ENCODE measurements at regions not wholly inside any gene's neighbourhood (a gene's known extent, or its start where the extent isn't known, plus 50 kb on each side); places are given as distances from the start of the nearest gene placed in this dataset.

GRCh38 chr4:64503416-64503815 is 94.2 kb upstream of the TECRL start:
- Histone ChIP-seq H4K8ac (ENCODE audit: low read depth in 2 of 2, low read length in 2 of 2) (no peak overlapping the region), H4K91ac (ENCODE audit: insufficient read depth, low read depth, low read length) (no peak overlapping the region), H3K23ac (ENCODE audit: low read depth, low read length) (no peak overlapping the region), H3K9ac (ENCODE audit: low read depth, low read length) (no peak overlapping the region), H3K14ac (replicated peaks; ENCODE audit: low read depth, low read length) (no peak overlapping the region), H3K18ac (ENCODE audit: low read depth, low read length) (no peak overlapping the region), H3K4me1 (ENCODE audit: control insufficient read depth, insufficient read depth, low read length) (no peaks in the 10 kb centered on the region), H2BK120ac (ENCODE audit: low read depth, low read length) (no peak overlapping the region), H3K9me1 (ENCODE audit: insufficient read depth, low read length) (no peaks in the 10 kb centered on the region), H2BK20ac (ENCODE audit: low read depth, low read length) (no peak overlapping the region), H3K79me1 (ENCODE audit: low read depth in 1 of 2, low read length in 2 of 2) (no peaks in the 10 kb centered on the region), H4K20me1 (ENCODE audit: insufficient read depth, low read length) (no peaks in the 10 kb centered on the region), H2AFZ (replicated peaks; ENCODE audit: low read length, poor library complexity) (no peak overlapping the region), H3K4me2 (ENCODE audit: low read depth, low read length) (no peak overlapping the region), H2BK15ac (ENCODE audit: low read depth, low read length) (no peak overlapping the region), H3K4me3 (ENCODE audit: insufficient read depth, low read depth, low read length) (no peak overlapping the region), H2AK9ac (replicated peaks; ENCODE audit: low read depth, low read length, poor library complexity) (no peak overlapping the region), H2BK5ac (ENCODE audit: low read depth, low read length, poor library complexity, severe bottlenecking) (no peak overlapping the region), H3K27me3 (ENCODE audit: control insufficient read depth, insufficient read depth, low read length) (no peaks in the 10 kb centered on the region), H3K4ac (ENCODE audit: low read depth, low read length) (no peak overlapping the region), H2AK5ac (ENCODE audit: low read depth, low read length) (no peak overlapping the region), H3K27ac (ENCODE audit: insufficient read depth, low read length) (no peak overlapping the region), H4K5ac (ENCODE audit: low read depth, low read length) (no peak overlapping the region), H3K56ac (ENCODE audit: extremely low read depth, insufficient read depth, low read length) (no peak overlapping the region), H3K9me3 (ENCODE audit: control insufficient read depth, insufficient read depth, low read length) (no peaks in the 10 kb centered on the region), H3K36me3 (ENCODE audit: control insufficient read depth, insufficient read depth, low read length) (no peaks in the 10 kb centered on the region)
- dilution Hi-C loops (cut with HindIII; ENCODE audit: low sequenced_read_pairs, unreplicated experiment), result no loop called here
- intact Hi-C loops (cut with micrococcal nuclease), result no loop called here
- ChIA-PET POLR2A (ENCODE audit: unreplicated experiment) (no interaction called here), CTCF (no interaction called here)
- DNase-seq (no peak), ATAC-seq (ENCODE audit: low read depth) (no peak)
- in situ Hi-C loops (cut with MboI; ENCODE audit: low sequenced_read_pairs), result no loop called here
- WGBS, 2 experiments (ENCODE audit: extremely low coverage in 2 of 2, insufficient read length in 1 of 2), result no CpG with 5 or more reads among the region's 2 CpGs
- TF ChIP-seq MAZ (IDR thresholded peaks at IDR 0.05; ENCODE audit: borderline replicate concordance, low read depth, low read length), result no peak
- no peak for TF ChIP-seq ELK1 (IDR thresholded peaks at IDR 0.05; ENCODE audit: borderline replicate concordance, low read depth, low read length)
- no peak for TF ChIP-seq USF2 (IDR thresholded peaks at IDR 0.05; ENCODE audit: low read depth, low read length)
- no peak for TF ChIP-seq MXI1 (IDR thresholded peaks at IDR 0.05; ENCODE audit: borderline replicate concordance, low read depth, low read length)
- TF ChIP-seq RAD21 (IDR thresholded peaks at IDR 0.05; ENCODE audit: low read length), result no peak
- no peak for TF ChIP-seq NFE2L2 (IDR thresholded peaks at IDR 0.05; ENCODE audit: low read depth, low read length)
- no peak for TF ChIP-seq POLR2A (IDR thresholded peaks at IDR 0.05; ENCODE audit: low read depth, low read length)
- no peak for TF ChIP-seq MAFK (IDR thresholded peaks at IDR 0.05; ENCODE audit: low read depth, low read length)
- TF ChIP-seq SMC3 (IDR thresholded peaks at IDR 0.05; ENCODE audit: low read depth, low read length), result no peak
- no peak for TF ChIP-seq CHD1 (IDR thresholded peaks at IDR 0.05; ENCODE audit: low read depth, low read length)
- TF ChIP-seq RCOR1 (IDR thresholded peaks at IDR 0.05; ENCODE audit: insufficient replicate concordance, low read length), result no peak
- no peak for TF ChIP-seq BHLHE40 (IDR thresholded peaks at IDR 0.05; ENCODE audit: low read depth, low read length)
- no peak for TF ChIP-seq RFX5 (IDR thresholded peaks at IDR 0.05; ENCODE audit: low read depth, low read length)
- no peak for TF ChIP-seq CEBPB (IDR thresholded peaks at IDR 0.05; ENCODE audit: low read depth, low read length)
- TF ChIP-seq FOS (IDR thresholded peaks at IDR 0.05; ENCODE audit: low read depth, low read length), result no peak
- BruUV-seq (replicated peaks), result no TSS peak

All from IMR-90 (cell line).